Mucosa of gallbladder (tissue), 1 donor: ENCODE measurements at regions not wholly inside any gene's neighbourhood (a gene's known extent, or its start where the extent isn't known, plus 50 kb on each side); places are given as distances from the start of the nearest gene placed in this dataset.

Experiments
- DNase-seq: peaks from one replicate; pipeline ENCODE4 v3.0.0-alpha.2; 2020; ENCODE audit warnings: low spot score
- donor health status: DM: no; HTN: no; CAD: no.

DNA sequence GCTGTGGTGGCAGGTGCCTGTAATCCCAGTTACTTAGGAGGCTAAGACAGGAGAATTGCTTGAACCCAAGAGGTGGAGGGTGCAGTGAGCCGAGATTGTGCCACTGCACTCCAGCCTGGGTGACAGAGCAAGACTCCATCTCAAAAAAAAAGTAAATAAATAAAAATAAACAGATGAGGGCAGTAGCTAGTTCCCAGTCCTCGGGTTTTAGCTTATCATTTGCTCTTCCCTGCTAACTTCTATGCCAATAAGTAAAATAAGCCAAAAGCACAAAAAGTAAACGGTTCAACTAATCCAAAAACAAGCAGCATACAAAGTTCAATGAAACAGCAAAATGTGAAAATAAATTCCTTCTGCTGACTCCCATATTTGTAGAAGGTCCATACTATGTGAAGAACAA is 133.0 kb upstream of the TMCC3 start:
- DNase-seq, result no peak

GRCh38 chr12:94781835-94782234 is 131.5 kb upstream of the TMCC3 start:
- no peak for DNase-seq

GRCh38 chr12:94779485-94779884 is 129.1 kb upstream of the TMCC3 start:
- DNase-seq, result no peak

- DNase-seq, result no peak
Observed at GRCh38 chr12:94777936-94778335, 127.6 kb upstream of the TMCC3 start.

GRCh38 chr12:94775710-94776109 is 125.4 kb upstream of the TMCC3 start:
- no peak for DNase-seq

- DNase-seq, result no peak
Observed at GRCh38 chr12:94771741-94772140, 121.4 kb upstream of the TMCC3 start.

DNA sequence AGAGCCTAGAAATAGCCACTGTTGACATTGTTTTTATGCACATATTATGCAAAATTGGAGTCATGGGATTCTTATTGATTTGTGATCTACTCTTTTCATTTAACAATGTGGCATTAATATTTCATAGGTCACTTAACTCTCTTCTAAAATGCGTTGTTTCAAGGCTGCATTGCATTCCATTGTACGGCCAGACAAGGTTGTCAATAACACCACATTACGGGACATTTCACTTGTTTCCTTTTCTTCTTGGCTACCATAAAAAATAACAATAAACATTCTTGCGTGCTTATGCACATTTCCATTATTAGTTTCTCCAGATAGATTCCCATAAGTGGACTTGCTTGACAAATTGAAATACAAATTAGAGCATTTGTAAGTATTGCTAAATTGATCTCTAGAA is 120.8 kb upstream of the TMCC3 start:
- no peak for DNase-seq

DNA sequence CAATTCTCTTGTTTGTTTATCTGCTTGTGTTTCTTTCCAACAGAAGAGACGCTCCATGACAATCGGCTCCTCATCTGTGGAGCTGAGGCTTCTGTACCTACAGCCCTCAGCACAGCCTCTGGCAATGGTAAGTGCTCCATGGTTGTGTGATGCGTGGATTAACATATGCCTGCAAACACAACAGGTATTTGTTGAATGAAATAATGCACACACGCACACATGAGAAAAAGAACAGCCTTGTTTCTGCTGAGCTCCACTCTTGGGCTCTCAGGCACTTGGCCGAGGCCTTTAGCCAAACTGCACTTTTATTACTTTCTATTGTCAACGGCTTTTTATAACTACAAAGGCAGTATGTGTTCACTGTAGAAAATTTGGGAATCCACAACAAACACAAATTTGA is 120.4 kb upstream of the TMCC3 start:
- no peak for DNase-seq

DNA sequence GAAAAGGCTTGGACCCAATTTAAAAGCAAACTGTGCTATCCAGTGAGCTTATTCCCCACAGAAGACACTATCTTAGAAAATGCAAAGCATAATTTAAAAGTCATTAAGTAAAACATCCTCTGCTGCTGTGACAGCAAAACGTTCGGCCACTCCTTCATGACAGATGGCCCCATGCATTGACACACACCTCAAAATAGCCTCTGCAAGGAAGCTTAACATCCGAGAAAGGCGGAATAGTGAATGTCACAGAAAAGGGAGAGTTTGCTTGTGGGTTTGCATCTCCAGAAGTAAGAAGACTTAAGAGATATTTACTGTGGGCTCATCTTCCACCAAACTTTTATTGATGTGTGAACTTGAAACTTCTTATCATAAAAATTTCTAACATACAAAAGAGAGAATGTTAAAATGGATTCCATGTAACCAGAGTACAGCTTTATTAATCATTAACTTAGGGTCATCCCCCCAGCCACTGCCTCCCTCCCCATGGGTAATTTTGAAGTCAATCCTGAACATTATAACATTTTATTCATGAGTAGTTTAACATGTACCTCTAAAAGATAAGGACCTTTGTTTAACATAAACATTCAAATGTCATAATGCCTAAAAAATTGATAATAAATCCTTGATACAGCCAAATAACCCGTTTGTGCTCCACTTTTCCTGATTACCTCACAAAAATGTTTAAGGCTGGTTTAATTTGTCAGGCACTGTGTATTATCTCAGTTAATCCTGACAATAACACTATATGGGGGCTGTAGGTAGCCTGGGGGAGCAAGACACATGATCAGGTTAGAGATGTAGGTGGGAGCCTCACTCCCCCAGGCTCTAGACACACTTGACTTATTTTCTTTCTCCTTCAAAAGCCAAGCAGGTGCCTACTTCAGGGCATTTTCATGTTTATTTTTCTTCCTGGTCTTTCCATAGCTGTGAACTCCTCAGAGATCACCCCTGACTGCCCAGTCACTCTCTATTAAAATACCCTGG is 119.7 kb upstream of the TMCC3 start:
- DNase-seq, result no peak

- DNase-seq, result no peak
Observed at GRCh38 chr12:94769047-94769420, 118.7 kb upstream of the TMCC3 start.

DNA sequence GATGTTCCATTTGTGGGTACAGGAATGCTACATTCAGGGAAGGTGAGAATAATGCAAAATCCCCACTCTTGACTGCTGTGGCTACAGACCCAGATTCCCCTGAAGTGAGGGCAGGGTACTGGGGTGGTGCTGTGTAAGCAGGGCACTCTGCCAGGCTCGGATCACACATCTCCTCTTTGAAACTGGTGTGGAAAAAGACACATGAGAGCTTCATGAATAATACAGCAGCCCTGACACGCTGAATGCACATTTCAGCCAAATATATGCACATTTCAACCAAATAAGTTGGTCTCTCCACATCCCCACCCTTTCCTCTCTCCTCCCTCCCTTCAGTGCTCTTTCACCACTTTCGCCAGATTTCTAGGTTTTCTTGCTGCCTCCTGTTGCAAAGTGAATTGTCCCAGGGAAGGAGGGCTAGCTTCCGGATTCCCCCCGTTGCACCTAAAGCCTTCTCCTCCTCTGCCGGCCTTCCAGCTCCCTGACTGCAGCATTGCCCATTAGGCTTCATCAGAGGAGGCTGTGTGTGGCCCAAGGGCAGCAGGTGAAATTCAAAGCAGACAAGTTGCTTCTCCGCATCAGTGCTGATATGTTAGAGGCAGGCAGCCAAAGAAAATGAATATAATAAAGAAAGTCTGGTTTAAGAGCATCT is 118.2 kb upstream of the TMCC3 start:
- no peak for DNase-seq

- no peak for DNase-seq
Observed at GRCh38 chr12:94767956-94768355, 117.6 kb upstream of the TMCC3 start.

DNA sequence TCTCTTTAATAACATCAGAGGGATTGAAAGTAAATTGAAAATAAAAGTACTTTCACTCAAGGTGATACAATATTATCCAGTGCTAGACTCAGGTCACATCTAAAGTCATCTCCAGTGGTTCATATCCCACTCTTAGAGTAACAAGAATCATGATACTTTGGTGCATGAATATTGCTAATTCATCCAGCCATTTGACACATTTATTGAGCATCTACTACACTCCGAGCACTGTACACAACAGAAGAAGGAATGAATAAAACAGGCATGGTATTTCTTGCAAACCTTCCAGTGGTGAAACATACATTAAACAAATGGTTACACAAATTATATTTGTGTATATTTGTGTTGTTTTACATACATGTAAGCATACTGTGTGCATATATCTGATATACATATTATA is 116.0 kb upstream of the TMCC3 start:
- DNase-seq, result no peak

- DNase-seq, result no peak
Observed at GRCh38 chr12:94763462-94763861, 113.1 kb upstream of the TMCC3 start.

GRCh38 chr12:94762943-94763342 is 112.6 kb upstream of the TMCC3 start:
- no peak for DNase-seq

GRCh38 chr12:94762259-94762942 is 112.0 kb upstream of the TMCC3 start:
- DNase-seq, result no peak

- no peak for DNase-seq
Observed at GRCh38 chr12:94761559-94761958, 111.2 kb upstream of the TMCC3 start.

GRCh38 chr12:94760786-94761185 is 110.4 kb upstream of the TMCC3 start:
- no peak for DNase-seq

GRCh38 chr12:94756789-94757188 is 106.4 kb upstream of the TMCC3 start:
- DNase-seq, result no peak

GRCh38 chr12:94755598-94755997 is 105.2 kb upstream of the TMCC3 start:
- DNase-seq, result no peak

DNA sequence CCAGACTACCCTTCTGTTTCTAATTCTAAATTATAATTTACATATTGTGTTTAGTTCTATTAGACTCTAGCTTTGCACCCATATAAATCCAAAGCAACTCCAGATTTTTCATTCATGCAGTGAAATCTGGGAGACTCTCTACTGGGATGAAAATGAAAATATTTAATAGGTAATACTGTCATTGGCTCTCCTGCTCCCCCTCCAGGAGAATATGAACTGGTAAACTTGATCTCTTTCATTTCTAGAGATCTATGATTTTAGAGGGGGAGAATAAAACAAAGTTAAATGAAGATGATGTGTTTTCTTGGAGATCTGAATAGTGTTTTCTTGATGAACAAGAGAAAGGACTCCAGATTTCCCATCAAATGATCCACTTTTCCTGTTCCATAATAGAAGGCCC is 104.3 kb upstream of the TMCC3 start:
- no peak for DNase-seq

DNA sequence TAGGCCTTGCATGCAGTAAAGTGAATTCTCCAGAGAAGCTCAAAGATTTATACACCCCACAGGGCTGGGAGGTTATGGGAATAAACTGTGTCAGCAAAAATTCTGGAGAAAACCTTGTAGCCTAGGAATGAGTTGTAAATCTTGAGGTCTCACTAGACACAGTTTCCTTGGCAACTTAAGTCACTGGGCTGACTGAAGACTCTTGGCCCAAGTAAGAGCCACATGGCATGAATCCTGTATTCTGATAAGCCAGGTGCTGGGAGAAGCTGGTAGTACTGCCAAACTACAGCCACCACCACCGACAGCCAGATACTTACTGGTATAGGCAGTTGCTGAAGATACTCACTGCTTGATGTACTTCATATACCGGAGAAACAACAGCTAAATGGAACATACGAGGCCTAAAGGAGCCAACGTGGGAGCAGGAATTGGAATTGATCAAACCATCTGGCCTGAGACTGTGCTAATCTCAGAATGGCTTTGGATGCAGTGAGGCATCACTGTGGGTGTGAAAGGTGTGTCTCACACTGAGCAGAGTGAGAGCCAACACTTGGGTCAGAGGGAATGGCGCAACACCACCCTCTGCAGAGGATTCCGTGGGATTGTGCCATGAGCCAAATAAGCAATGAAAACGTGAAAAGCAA is 102.8 kb upstream of the TMCC3 start:
- DNase-seq, result no peak
